IMR-90 (cell line): ENCODE measurements at regions not wholly inside any gene's neighbourhood (a gene's known extent, or its start where the extent isn't known, plus 50 kb on each side); places are given as distances from the start of the nearest gene placed in this dataset.
A peak's percentile ranks its signal among the peaks of the same experiment; 100 is the strongest.

Experiments
- ATAC-seq: fragments of 200-7000 bp; cut with Tn5 transposase; 2 replicates; pipeline ENCODE4 v1.9.1; 2020; ENCODE audit warnings: low read depth, mild to moderate bottlenecking, moderate library complexity
- BruUV-seq: library from RNA; stranded (reverse); fragments of 400-500 nt; replicated peaks from 2 replicates; lab custom pipeline; 2021; lab: Mats Ljungman, UMichigan
- CTCF ChIA-PET: fragments of 300-600 bp; formaldehyde crosslinking; extraction: SDS; loops from one replicate; lab custom pipeline; 2021; ENCODE audit warnings: antibody characterized with exemption; lab: Yijun Ruan, JAX
- POLR2A ChIA-PET: fragments of 300-600 bp; sonication (Branson Sonifier 250); formaldehyde crosslinking; loops from one replicate; lab custom pipeline; 2022; ENCODE audit warnings: antibody characterized with exemption; ENCODE audit not compliant: unreplicated experiment; lab: Charles Lee
- DNase-seq: peaks from one replicate; pipeline ENCODE4 v3.0.0; 2013
- H2AFZ ChIP-seq: replicated peaks from 2 replicates; pipeline ENCODE3; 2013; ENCODE audit warnings: low read length, mild to moderate bottlenecking; ENCODE audit not compliant: poor library complexity
- H2AK5ac ChIP-seq: 2 replicates; pipeline ENCODE4 v1.6.1; 2013; ENCODE audit warnings: low read depth, low read length, inconsistent platforms
- H2AK9ac ChIP-seq: replicated peaks from 2 replicates; pipeline ENCODE3; 2013; ENCODE audit warnings: mild to moderate bottlenecking, low read depth, low read length, moderate library complexity; ENCODE audit not compliant: poor library complexity
- H2BK120ac ChIP-seq: 2 replicates; pipeline ENCODE4 v1.6.1; 2013; ENCODE audit warnings: low read depth, low read length, inconsistent platforms
- H2BK15ac ChIP-seq: 3 replicates; pipeline ENCODE4 v1.6.1; 2013; ENCODE audit warnings: low read depth, low read length, inconsistent platforms
- H2BK20ac ChIP-seq: 2 replicates; pipeline ENCODE4 v1.6.1; 2013; ENCODE audit warnings: low read depth, mild to moderate bottlenecking, inconsistent platforms, low read length, moderate library complexity
- H2BK5ac ChIP-seq: 2 replicates; pipeline ENCODE4 v1.6.1; 2013; ENCODE audit warnings: mild to moderate bottlenecking, low read depth, low read length, inconsistent platforms; ENCODE audit not compliant: poor library complexity, severe bottlenecking
- H3K14ac ChIP-seq: replicated peaks from 2 replicates; pipeline ENCODE4 v1.6.1; 2013; ENCODE audit warnings: low read depth, low read length, inconsistent platforms
- H3K18ac ChIP-seq: 2 replicates; pipeline ENCODE4 v1.6.1; 2013; ENCODE audit warnings: low read depth, low read length, control low read depth
- H3K23ac ChIP-seq: 2 replicates; pipeline ENCODE4 v1.6.1; 2013; ENCODE audit warnings: low read depth, low read length, inconsistent platforms
- H3K27ac ChIP-seq: 2 replicates; pipeline ENCODE4 v1.5.1; 2013; ENCODE audit warnings: mild to moderate bottlenecking, control low read depth, low read length; ENCODE audit not compliant: insufficient read depth
- H3K27me3 ChIP-seq: 2 replicates; pipeline ENCODE4 v1.6.1; 2013; ENCODE audit warnings: low read length; ENCODE audit not compliant: control insufficient read depth, insufficient read depth
- H3K36me3 ChIP-seq: 2 replicates; pipeline ENCODE4 v1.6.1; 2013; ENCODE audit warnings: low read length, mixed read lengths; ENCODE audit not compliant: control insufficient read depth, insufficient read depth
- H3K4ac ChIP-seq: 2 replicates; pipeline ENCODE4 v1.6.1; 2013; ENCODE audit warnings: low read depth, low read length, inconsistent platforms
- H3K4me1 ChIP-seq: 2 replicates; pipeline ENCODE4 v1.6.1; 2013; ENCODE audit warnings: low read length, mixed read lengths; ENCODE audit not compliant: control insufficient read depth, insufficient read depth
- H3K4me2 ChIP-seq: 2 replicates; pipeline ENCODE4 v1.6.1; 2013; ENCODE audit warnings: low read depth, mild to moderate bottlenecking, control low read depth, low read length, moderate library complexity
- H3K4me3 ChIP-seq: 2 replicates; pipeline ENCODE4 v1.5.1; 2013; ENCODE audit warnings: low read depth, mild to moderate bottlenecking, control low read depth, low read length, moderate library complexity; ENCODE audit not compliant: insufficient read depth
- H3K56ac ChIP-seq: 2 replicates; pipeline ENCODE4 v1.6.1; 2013; ENCODE audit warnings: low read length, inconsistent platforms; ENCODE audit not compliant: insufficient read depth; ENCODE audit errors: extremely low read depth
- H3K79me1 ChIP-seq, 2 experiments: 2 replicates each; pipeline ENCODE4 v1.6.1; 2013; ENCODE audit warnings: low read length in 2 of 2, inconsistent platforms in 1 of 2, low read depth in 1 of 2
- H3K9ac ChIP-seq: 2 replicates; pipeline ENCODE4 v1.6.1; 2013; ENCODE audit warnings: low read depth, low read length, control low read depth
- H3K9me1 ChIP-seq: 2 replicates; pipeline ENCODE4 v1.6.1; 2013; ENCODE audit warnings: low read length, inconsistent platforms; ENCODE audit not compliant: insufficient read depth
- H3K9me3 ChIP-seq: 2 replicates; pipeline ENCODE4 v1.6.1; 2013; ENCODE audit warnings: low read length; ENCODE audit not compliant: control insufficient read depth, insufficient read depth
- H4K20me1 ChIP-seq: 2 replicates; pipeline ENCODE4 v1.6.1; 2013; ENCODE audit warnings: low read length, inconsistent platforms; ENCODE audit not compliant: insufficient read depth
- H4K5ac ChIP-seq: 2 replicates; pipeline ENCODE4 v1.6.1; 2013; ENCODE audit warnings: mild to moderate bottlenecking, low read depth, low read length, control low read depth
- H4K8ac ChIP-seq, 2 experiments: 2 replicates each; pipeline ENCODE4 v1.6.1; 2013; ENCODE audit warnings: low read depth in 2 of 2, low read length in 2 of 2, control low read depth in 1 of 2, inconsistent platforms in 1 of 2
- H4K91ac ChIP-seq: 2 replicates; pipeline ENCODE4 v1.6.1; 2013; ENCODE audit warnings: low read depth, low read length, inconsistent platforms; ENCODE audit not compliant: insufficient read depth
- BHLHE40 ChIP-seq: fragments of 150-350 bp; IDR thresholded peaks from 2 replicates; pipeline ENCODE4 v1.6.1; 2016; ENCODE audit warnings: mild to moderate bottlenecking, low read depth, low read length
- CEBPB ChIP-seq: IDR thresholded peaks from 2 replicates; pipeline ENCODE4 v1.6.1; 2012; ENCODE audit warnings: low read depth, low read length, improper control_type of control experiment
- CHD1 ChIP-seq: IDR thresholded peaks from 2 replicates; pipeline ENCODE4 v1.6.1; 2012; ENCODE audit warnings: low read depth, low read length, improper control_type of control experiment
- FOS ChIP-seq: fragments of 150-350 bp; IDR thresholded peaks from 2 replicates; pipeline ENCODE4 v1.6.1; 2016; ENCODE audit warnings: low read depth, low read length
- MAFK ChIP-seq: IDR thresholded peaks from 2 replicates; pipeline ENCODE4 v1.6.1; 2012; ENCODE audit warnings: low read depth, low read length, improper control_type of control experiment
- MAZ ChIP-seq: IDR thresholded peaks from 2 replicates; pipeline ENCODE4 v1.6.1; 2012; ENCODE audit warnings: low read depth, mild to moderate bottlenecking, low read length, improper control_type of control experiment, moderate library complexity, borderline replicate concordance
- MXI1 ChIP-seq: IDR thresholded peaks from 2 replicates; pipeline ENCODE4 v1.6.1; 2012; ENCODE audit warnings: low read depth, mild to moderate bottlenecking, low read length, moderate library complexity, borderline replicate concordance
- NFE2L2 ChIP-seq: fragments of 150-350 bp; IDR thresholded peaks from 2 replicates; pipeline ENCODE4 v1.6.1; 2016; ENCODE audit warnings: low read depth, mild to moderate bottlenecking, low read length
- POLR2A ChIP-seq: IDR thresholded peaks from 2 replicates; pipeline ENCODE4 v1.6.1; 2012; ENCODE audit warnings: mild to moderate bottlenecking, low read depth, low read length
- RAD21 ChIP-seq: IDR thresholded peaks from 2 replicates; pipeline ENCODE4 v1.6.1; 2012; ENCODE audit warnings: low read length, improper control_type of control experiment
- RCOR1 ChIP-seq: IDR thresholded peaks from 2 replicates; pipeline ENCODE4 v1.6.1; 2012; ENCODE audit warnings: mild to moderate bottlenecking, low read length, improper control_type of control experiment; ENCODE audit not compliant: insufficient replicate concordance
- RFX5 ChIP-seq: IDR thresholded peaks from 2 replicates; pipeline ENCODE4 v1.8.0; 2012; ENCODE audit warnings: low read depth, mild to moderate bottlenecking, low read length, moderate library complexity
- SMC3 ChIP-seq: fragments of 150-350 bp; IDR thresholded peaks from 2 replicates; pipeline ENCODE4 v1.6.1; 2016; ENCODE audit warnings: low read depth, mild to moderate bottlenecking, antibody characterized with exemption, low read length, moderate library complexity
- WGBS, 2 experiments: methylation state at CpG; one replicate each; pipeline versions ENCODE4 v1.1.5 to v1.1.7; 2013; ENCODE audit warnings: missing lambda C conversion rate in 2 of 2; ENCODE audit not compliant: insufficient read length in 1 of 2; ENCODE audit errors: extremely low coverage in 2 of 2; 5-methylcytosine and 5-hydroxymethylcytosine counted together
- dilution Hi-C: fragments of 300-500 bp; cut with HindIII; formaldehyde crosslinking; loops from one replicate; pipeline ENCODE4 v1.14.3; 2018; ENCODE audit warnings: low sequenced_read_pairs; ENCODE audit not compliant: unreplicated experiment
- in situ Hi-C: fragments of 300-500 bp; cut with MboI; formaldehyde crosslinking; loops from 3 replicates; pipeline ENCODE4 v1.14.3; 2019; ENCODE audit warnings: low sequenced_read_pairs, inconsistent platforms, mixed read lengths
- intact Hi-C: fragments of 100-400 bp; cut with micrococcal nuclease; formaldehyde crosslinking; loops from 2 replicates; pipeline ENCODE4 v1.10.0; 2022
- TF ChIP-seq, protein P1 (sequence below): conservative IDR thresholded peaks from 2 replicates; pipeline ENCODE4 v1.5.1; 2012; ENCODE audit warnings: mild to moderate bottlenecking, low read depth, low read length, improper control_type of control experiment
- TF ChIP-seq, protein P2 (sequence below): fragments of 150-350 bp; IDR thresholded peaks from 2 replicates; pipeline ENCODE4 v1.6.1; 2016; ENCODE audit warnings: low read depth, mild to moderate bottlenecking, low read length, moderate library complexity, borderline replicate concordance

DNA sequence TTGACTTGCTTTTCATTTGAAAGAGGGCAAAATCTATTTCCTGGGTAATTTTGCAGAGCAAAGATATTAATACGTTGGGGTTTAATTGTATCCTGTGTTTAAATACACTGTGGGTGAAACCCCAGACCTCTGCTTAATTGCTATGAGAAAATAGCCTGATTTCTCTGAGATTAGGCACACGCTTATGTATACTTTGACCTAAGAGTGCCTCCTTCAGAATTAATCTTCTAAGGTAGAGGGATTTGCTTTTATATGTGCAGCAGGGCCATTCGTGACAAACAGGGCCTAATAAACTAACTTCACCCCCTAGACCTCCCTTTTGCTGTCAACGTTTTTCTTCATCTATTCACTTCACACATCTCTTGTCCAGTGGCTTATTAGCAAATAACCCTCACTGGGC is 216.9 kb upstream of the ADGRL2 start:
- no peak overlapping the region for H4K91ac ChIP-seq
- H2AFZ ChIP-seq: no peak overlapping the region
- dilution Hi-C loops: no loop called here
- H2BK20ac ChIP-seq: no peak overlapping the region
- in situ Hi-C loops: no loop called here
- intact Hi-C loops: no loop called here
- peak overlapping the region; percentile 75 for H3K18ac ChIP-seq
- TF ChIP-seq NFE2L2 (no peak), POLR2A (no peak), MAFK (no peak), MXI1 (no peak), CEBPB (no peak), BHLHE40 (no peak), RFX5 (no peak), CHD1 (no peak), RCOR1 (no peak), MAZ (no peak), FOS (no peak), SMC3 (no peak), RAD21 (no peak)
- TF ChIP-seq, protein P1, sequence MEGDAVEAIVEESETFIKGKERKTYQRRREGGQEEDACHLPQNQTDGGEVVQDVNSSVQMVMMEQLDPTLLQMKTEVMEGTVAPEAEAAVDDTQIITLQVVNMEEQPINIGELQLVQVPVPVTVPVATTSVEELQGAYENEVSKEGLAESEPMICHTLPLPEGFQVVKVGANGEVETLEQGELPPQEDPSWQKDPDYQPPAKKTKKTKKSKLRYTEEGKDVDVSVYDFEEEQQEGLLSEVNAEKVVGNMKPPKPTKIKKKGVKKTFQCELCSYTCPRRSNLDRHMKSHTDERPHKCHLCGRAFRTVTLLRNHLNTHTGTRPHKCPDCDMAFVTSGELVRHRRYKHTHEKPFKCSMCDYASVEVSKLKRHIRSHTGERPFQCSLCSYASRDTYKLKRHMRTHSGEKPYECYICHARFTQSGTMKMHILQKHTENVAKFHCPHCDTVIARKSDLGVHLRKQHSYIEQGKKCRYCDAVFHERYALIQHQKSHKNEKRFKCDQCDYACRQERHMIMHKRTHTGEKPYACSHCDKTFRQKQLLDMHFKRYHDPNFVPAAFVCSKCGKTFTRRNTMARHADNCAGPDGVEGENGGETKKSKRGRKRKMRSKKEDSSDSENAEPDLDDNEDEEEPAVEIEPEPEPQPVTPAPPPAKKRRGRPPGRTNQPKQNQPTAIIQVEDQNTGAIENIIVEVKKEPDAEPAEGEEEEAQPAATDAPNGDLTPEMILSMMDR: no peak
- TF ChIP-seq, protein P2, sequence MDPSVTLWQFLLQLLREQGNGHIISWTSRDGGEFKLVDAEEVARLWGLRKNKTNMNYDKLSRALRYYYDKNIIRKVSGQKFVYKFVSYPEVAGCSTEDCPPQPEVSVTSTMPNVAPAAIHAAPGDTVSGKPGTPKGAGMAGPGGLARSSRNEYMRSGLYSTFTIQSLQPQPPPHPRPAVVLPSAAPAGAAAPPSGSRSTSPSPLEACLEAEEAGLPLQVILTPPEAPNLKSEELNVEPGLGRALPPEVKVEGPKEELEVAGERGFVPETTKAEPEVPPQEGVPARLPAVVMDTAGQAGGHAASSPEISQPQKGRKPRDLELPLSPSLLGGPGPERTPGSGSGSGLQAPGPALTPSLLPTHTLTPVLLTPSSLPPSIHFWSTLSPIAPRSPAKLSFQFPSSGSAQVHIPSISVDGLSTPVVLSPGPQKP: no peak
- H3K14ac ChIP-seq: no peak overlapping the region
- WGBS, 2 experiments: 50% methylated on average over 1 of the region's 4 CpGs; no CpG with 5 or more reads in 1 of the 2 experiments
- no peak overlapping the region for H3K23ac ChIP-seq
- no peak for DNase-seq
- no peak overlapping the region for H4K8ac ChIP-seq
- H3K27me3 ChIP-seq: no peaks in the 10 kb centered on the region
- no peak overlapping the region for H2AK9ac ChIP-seq
- H3K9me3 ChIP-seq: no peaks in the 10 kb centered on the region
- H3K4me3 ChIP-seq: no peak overlapping the region
- H3K9ac ChIP-seq: no peak overlapping the region
- no peaks in the 10 kb centered on the region; the same call in 1 of the 2 replicates for H3K4me1 ChIP-seq
- peak overlapping the region; percentile 56; the same call in 1 of the 2 replicates for H4K5ac ChIP-seq
- peak overlapping the region; percentile 47; the same call in 1 of the 2 replicates for H3K4me2 ChIP-seq
- H3K79me1 ChIP-seq: no peaks in the 10 kb centered on the region
- no peak overlapping the region for H3K56ac ChIP-seq
- no peak overlapping the region for H2BK5ac ChIP-seq
- H3K9me1 ChIP-seq: no peaks in the 10 kb centered on the region
- no peak overlapping the region for H2BK15ac ChIP-seq
- H3K4ac ChIP-seq: no peak overlapping the region; the same call in 1 of the 2 replicates
- no peaks in the 10 kb centered on the region for H4K20me1 ChIP-seq
- POLR2A ChIA-PET: no interaction called here
- no TSS peak for BruUV-seq
- H2AK5ac ChIP-seq: no peak overlapping the region
- ATAC-seq: peak; percentile 15; the same call in 1 of the 2 replicates
- CTCF ChIA-PET: no interaction called here
- peak overlapping the region; percentile 46; the same call in 1 of the 2 replicates for H3K27ac ChIP-seq
- no peaks in the 10 kb centered on the region for H3K36me3 ChIP-seq
- no peak overlapping the region for H2BK120ac ChIP-seq
